ENCODE measurements at regions not wholly inside any gene's neighbourhood (a gene's known extent, or its start where the extent isn't known, plus 50 kb on each side); places are given as distances from the start of the nearest gene placed in this dataset.

DNA sequence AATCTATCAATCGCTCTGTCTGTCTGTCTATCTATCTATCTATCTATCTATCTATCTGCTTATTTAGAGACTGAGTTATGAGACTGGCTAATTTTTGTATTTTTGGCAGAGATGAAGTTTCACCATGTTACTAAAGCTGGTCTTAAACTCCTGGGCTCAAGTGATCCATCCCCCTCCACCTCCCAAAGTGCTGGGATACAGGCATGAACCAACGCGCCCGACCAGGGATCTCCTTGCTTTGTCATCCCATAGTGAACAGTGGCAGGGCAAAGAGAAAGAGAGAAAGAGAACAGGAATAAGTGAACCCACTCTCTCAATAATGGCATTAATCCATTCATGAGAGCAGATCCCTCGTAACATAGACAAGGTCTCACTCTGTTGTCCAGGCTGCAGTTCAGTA is 66.4 kb upstream of the DSP start:
- TF ChIP-seq, protein P1, sequence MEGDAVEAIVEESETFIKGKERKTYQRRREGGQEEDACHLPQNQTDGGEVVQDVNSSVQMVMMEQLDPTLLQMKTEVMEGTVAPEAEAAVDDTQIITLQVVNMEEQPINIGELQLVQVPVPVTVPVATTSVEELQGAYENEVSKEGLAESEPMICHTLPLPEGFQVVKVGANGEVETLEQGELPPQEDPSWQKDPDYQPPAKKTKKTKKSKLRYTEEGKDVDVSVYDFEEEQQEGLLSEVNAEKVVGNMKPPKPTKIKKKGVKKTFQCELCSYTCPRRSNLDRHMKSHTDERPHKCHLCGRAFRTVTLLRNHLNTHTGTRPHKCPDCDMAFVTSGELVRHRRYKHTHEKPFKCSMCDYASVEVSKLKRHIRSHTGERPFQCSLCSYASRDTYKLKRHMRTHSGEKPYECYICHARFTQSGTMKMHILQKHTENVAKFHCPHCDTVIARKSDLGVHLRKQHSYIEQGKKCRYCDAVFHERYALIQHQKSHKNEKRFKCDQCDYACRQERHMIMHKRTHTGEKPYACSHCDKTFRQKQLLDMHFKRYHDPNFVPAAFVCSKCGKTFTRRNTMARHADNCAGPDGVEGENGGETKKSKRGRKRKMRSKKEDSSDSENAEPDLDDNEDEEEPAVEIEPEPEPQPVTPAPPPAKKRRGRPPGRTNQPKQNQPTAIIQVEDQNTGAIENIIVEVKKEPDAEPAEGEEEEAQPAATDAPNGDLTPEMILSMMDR (IDR thresholded peaks at IDR 0.05) = no peak
- no peak for TF ChIP-seq POLR2A (IDR thresholded peaks at IDR 0.05)
